ENCODE measurements at regions not wholly inside any gene's neighbourhood (a gene's known extent, or its start where the extent isn't known, plus 50 kb on each side); places are given as distances from the start of the nearest gene placed in this dataset.
"Not testable (repeated sequence)": the region's sequence is repeated elsewhere in the genome, so short reads cannot be mapped to it uniquely, and the experiment has no call there.

DNA sequence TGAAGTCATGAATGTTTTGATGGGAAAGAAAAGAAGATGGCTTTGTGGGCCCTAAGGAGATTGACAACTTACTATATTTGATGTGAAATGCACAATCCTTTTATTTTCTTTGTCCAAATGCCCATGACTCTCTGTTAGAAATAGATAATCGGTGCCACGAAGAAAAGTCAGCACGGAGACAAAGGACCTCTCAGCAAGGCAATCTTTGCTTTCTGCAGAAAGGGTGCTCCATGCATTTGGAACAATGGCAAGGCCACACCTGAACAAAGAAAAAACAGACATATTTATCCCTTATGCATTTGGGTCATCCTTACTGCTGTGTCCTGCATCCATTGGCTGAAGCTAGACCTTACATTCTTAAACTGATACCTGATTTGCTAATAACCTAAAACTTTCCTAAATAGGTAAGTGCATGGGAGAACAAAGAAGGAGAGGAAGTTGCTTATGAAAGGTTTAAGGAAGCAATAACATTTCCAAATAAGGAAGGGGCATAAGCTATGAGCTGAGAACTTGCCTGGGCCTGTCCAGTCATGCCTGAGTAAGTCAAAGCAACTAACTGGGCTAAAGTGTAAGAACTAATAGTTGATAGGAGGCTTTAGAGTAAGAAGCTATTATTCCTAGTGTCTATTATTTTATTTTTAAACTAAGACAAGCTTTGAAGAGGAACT lies 158.0 kb upstream of the LMNTD1 start:
- H3K36me3 Mint-ChIP-seq; H3K27ac Mint-ChIP-seq; ATAC-seq; H3K27me3 Mint-ChIP-seq; CTCF ChIA-PET; H3K4me3 Mint-ChIP-seq; H3K9me3 Mint-ChIP-seq (ENCODE audit: low read depth); DNase-seq; H3K4me1 Mint-ChIP-seq: not testable (repeated sequence)

- Mint-ChIP-seq H3K36me3 (peaks cover 4% of the 10 kb centered on the region), H3K27ac (no peak overlapping the region), H3K4me1 (peaks cover 7% of the 10 kb centered on the region), H3K4me3 (no peak overlapping the region), H3K27me3 (peaks cover 3% of the 10 kb centered on the region), H3K9me3 (ENCODE audit: low read depth) (no peaks in the 10 kb centered on the region)
- DNase-seq: no peak
- CTCF ChIA-PET: interaction anchor here (0.6 kb wide), 1 partner anchor 537 kb away, joined by 4 read pairs; no protein-coding TSS in a partner anchor
- ATAC-seq: no peak
Measured at GRCh38 chr12:25712169-25712568, 159.1 kb upstream of the LMNTD1 start.

- CTCF ChIA-PET: no interaction called here
- DNase-seq (no peak), ATAC-seq (no peak)
- peaks cover 4% of the 10 kb centered on the region for H3K36me3 Mint-ChIP-seq
- peaks cover 7% of the 10 kb centered on the region for H3K4me1 Mint-ChIP-seq
- H3K9me3 Mint-ChIP-seq (ENCODE audit: low read depth): no peaks in the 10 kb centered on the region
- no peak overlapping the region for H3K4me3 Mint-ChIP-seq
- no peak overlapping the region for H3K27ac Mint-ChIP-seq
- peaks cover 7% of the 10 kb centered on the region for H3K27me3 Mint-ChIP-seq
Measured at GRCh38 chr12:25713264-25713663, 160.2 kb upstream of the LMNTD1 start.

DNA sequence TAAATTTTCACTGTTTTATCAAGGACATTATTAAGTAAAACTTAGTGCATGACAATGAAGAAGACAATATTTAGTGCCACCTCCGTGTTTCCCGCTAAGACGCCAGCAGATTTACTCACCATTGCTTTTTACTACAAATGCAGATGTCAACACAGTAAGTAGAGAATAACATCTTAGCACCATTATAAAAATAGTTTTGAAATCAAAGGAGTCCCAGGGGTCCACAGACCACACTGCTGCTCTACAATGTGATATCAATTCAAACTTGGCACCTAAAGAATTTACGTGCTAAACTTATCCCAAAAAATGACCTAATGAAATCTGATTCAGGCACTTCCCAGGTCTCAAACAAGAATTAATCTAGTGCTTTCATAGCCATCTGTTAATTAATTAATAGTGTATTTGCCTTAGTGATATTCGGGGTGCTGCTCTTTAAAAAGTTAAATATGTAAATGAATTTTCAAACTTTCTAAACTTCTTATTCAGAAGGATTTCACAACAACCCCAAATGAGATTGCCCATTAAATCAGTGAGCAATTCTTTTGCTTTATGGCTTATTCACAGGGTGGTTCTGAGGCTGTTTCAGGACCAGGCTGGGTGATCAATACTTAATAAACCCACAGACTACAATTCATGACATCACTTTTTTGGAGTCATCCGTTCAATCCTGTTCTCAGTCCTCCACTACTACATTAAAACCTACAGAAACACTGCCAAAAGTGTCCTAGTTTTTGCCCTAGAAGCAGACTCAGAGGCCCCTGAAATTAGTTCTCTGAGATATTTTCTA lies 161.3 kb upstream of the LMNTD1 start:
- no peak overlapping the region for H3K4me3 Mint-ChIP-seq
- H3K27ac Mint-ChIP-seq: no peak overlapping the region
- CTCF ChIA-PET: no interaction called here
- H3K4me1 Mint-ChIP-seq: peaks cover 7% of the 10 kb centered on the region
- no peak for ATAC-seq
- DNase-seq: no peak
- H3K36me3 Mint-ChIP-seq: peaks cover 4% of the 10 kb centered on the region
- peaks cover 7% of the 10 kb centered on the region for H3K27me3 Mint-ChIP-seq
- H3K9me3 Mint-ChIP-seq (ENCODE audit: low read depth): no peaks in the 10 kb centered on the region

DNA sequence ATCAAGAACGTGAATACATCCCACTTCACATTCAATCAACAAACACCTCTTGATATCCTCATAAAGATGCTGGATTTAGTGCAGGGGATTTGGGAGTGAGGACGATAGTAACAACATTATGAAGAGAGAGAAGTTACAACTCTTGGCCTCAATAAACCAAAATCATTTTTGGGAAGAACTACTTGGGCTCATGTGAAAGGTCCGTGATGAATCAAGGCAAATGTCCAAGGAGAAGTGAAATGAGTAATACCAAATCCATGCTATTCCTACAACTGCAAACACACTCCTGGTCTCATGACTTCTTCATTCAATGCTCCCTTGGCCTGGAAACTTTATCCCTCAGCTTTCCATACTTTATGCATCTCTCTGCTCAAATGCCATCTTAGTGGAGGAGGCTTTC lies 162.0 kb upstream of the LMNTD1 start:
- CTCF ChIA-PET: no interaction called here
- no peaks in the 10 kb centered on the region for H3K9me3 Mint-ChIP-seq (ENCODE audit: low read depth)
- no peak for ATAC-seq

DNA sequence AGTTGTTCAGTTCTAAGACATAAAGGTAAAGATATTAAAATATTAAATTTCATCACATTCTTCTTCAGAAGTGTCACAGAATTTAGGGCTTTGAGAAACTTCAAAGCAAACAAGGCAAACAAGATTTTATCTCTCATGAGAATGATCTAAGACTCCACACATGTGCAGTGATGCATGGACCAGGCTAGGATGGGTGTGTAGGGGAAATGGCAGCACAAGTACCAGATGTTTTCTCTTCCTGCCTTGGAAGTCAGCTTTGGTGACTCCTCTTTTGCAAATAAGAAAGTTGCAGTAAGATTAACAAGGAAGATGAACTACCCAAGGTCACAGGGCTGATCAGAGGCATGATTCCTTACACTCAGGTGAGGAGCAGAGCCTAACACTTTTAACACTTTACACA lies 163.8 kb upstream of the LMNTD1 start:
- H3K36me3 Mint-ChIP-seq: no peaks in the 10 kb centered on the region
- H3K27ac Mint-ChIP-seq: no peak overlapping the region
- H3K4me1 Mint-ChIP-seq: peaks cover 7% of the 10 kb centered on the region
- ATAC-seq (no peak), DNase-seq (no peak)
- CTCF ChIA-PET: no interaction called here
- no peak overlapping the region for H3K4me3 Mint-ChIP-seq
- peaks cover 7% of the 10 kb centered on the region for H3K27me3 Mint-ChIP-seq
- no peaks in the 10 kb centered on the region for H3K9me3 Mint-ChIP-seq (ENCODE audit: low read depth)

More for the DNA sequence above, 162.0 kb upstream of the LMNTD1 start:
- H3K27ac Mint-ChIP-seq: no peak overlapping the region
- peaks cover 7% of the 10 kb centered on the region for H3K27me3 Mint-ChIP-seq
- H3K36me3 Mint-ChIP-seq: peaks cover 4% of the 10 kb centered on the region
- peaks cover 7% of the 10 kb centered on the region for H3K4me1 Mint-ChIP-seq
- H3K4me3 Mint-ChIP-seq: no peak overlapping the region
- no peak for DNase-seq

DNA sequence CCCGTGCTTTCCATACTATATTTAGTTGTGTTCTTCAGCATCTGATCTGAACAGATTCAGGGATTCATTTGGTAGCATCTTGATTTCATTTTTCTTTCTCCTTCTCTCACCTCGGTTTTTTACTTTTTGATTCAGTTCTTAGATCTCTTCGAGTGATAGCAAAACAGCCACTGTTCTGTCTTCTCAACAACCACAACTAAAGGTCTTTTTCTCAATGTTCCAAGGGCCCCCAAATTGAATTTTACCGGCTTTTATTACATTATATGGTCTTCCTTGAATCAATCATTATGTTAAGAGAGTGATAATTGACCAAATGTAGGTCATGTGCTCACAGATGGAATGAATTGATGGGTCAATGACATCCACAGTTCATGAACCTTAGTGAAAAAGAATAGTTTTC lies 164.5 kb upstream of the LMNTD1 start:
- no peak for ATAC-seq
- DNase-seq: no peak

GRCh38 chr12:25718081-25718731 lies 165.1 kb upstream of the LMNTD1 start:
- Mint-ChIP-seq H3K36me3 (no peaks in the 10 kb centered on the region), H3K4me1 (peaks cover under 1% of the 10 kb centered on the region)

More for the DNA sequence above, 164.5 kb upstream of the LMNTD1 start:
- CTCF ChIA-PET: no interaction called here
- Mint-ChIP-seq H3K27me3 (peaks cover 12% of the 10 kb centered on the region), H3K27ac (no peak overlapping the region), H3K4me1 (peaks cover 3% of the 10 kb centered on the region), H3K4me3 (no peak overlapping the region), H3K36me3 (no peaks in the 10 kb centered on the region), H3K9me3 (ENCODE audit: low read depth) (no peaks in the 10 kb centered on the region)

GRCh38 chr12:25719505-25719904 lies 166.4 kb upstream of the LMNTD1 start:
- DNase-seq (no peak), ATAC-seq (no peak)
- no peaks in the 10 kb centered on the region for H3K9me3 Mint-ChIP-seq (ENCODE audit: low read depth)
- H3K27me3 Mint-ChIP-seq: peaks cover 12% of the 10 kb centered on the region
- CTCF ChIA-PET: no interaction called here
- no peaks in the 10 kb centered on the region for H3K36me3 Mint-ChIP-seq
- no peak overlapping the region for H3K27ac Mint-ChIP-seq
- no peaks in the 10 kb centered on the region for H3K4me1 Mint-ChIP-seq
- H3K4me3 Mint-ChIP-seq: no peak overlapping the region

More at GRCh38 chr12:25718081-25718731, 165.1 kb upstream of the LMNTD1 start:
- H3K27ac Mint-ChIP-seq: no peak overlapping the region
- H3K4me3 Mint-ChIP-seq: no peak overlapping the region
- no peak for ATAC-seq
- CTCF ChIA-PET: no interaction called here
- H3K9me3 Mint-ChIP-seq (ENCODE audit: low read depth): no peaks in the 10 kb centered on the region
- DNase-seq: no peak
- peaks cover 12% of the 10 kb centered on the region for H3K27me3 Mint-ChIP-seq

DNA sequence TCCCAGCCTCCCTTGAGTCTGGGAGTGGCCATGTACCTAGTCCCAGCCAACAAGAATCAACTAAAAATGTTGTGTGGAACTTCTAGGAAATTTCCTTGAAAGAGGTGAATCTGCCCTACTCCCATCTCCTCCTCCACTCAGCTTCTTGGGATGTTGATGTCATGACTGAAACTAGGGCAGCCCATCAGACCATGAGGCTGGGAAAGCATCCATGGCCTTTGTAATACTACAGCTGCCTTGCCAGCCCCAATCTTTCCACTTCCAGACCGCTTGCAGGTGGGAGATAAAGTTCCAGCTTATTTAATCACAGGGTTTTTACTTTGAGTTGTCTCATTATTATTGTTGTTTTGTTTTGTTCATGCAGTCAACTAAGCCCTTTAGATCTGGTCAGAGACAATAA lies 170.3 kb upstream of the LMNTD1 start:
- Mint-ChIP-seq H3K27me3 (peaks cover 5% of the 10 kb centered on the region), H3K27ac (no peak overlapping the region), H3K36me3 (no peaks in the 10 kb centered on the region), H3K4me3 (no peak overlapping the region), H3K9me3 (ENCODE audit: low read depth) (no peaks in the 10 kb centered on the region), H3K4me1 (no peaks in the 10 kb centered on the region)
- DNase-seq (no peak), ATAC-seq (no peak)
- CTCF ChIA-PET: no interaction called here

DNA sequence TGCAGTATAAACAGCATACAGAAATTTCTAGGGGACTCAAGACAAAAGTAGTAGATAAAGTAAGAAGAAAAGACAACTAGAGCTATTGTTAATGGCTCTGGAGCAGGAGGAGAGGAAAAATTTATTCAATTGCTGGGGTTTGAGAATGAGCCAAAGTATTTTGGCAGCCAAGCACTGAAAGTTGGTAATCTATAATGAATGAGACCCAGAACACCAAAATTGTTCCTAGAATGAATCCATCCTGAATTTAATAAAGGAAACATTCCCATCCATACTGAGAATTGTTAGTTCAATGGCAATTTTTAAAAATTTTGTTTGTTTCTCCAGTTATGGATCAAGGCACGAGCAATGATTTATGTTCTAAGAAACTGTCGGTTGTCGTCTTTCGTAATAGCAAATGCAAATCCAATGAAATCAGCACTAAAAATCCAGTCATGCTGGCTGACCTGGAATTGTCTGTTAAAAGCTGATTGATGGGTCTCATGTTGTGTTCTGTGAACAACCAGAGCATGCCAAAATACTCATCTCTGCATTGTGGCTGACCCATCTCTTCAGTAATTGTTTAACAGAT lies 170.9 kb upstream of the LMNTD1 start:
- Mint-ChIP-seq H3K4me3 (no peak overlapping the region), H3K36me3 (no peaks in the 10 kb centered on the region), H3K27ac (no peak overlapping the region), H3K9me3 (ENCODE audit: low read depth) (no peaks in the 10 kb centered on the region), H3K27me3 (peaks cover 5% of the 10 kb centered on the region), H3K4me1 (no peaks in the 10 kb centered on the region)
- no peak for ATAC-seq
- DNase-seq: no peak
- CTCF ChIA-PET: no interaction called here

DNA sequence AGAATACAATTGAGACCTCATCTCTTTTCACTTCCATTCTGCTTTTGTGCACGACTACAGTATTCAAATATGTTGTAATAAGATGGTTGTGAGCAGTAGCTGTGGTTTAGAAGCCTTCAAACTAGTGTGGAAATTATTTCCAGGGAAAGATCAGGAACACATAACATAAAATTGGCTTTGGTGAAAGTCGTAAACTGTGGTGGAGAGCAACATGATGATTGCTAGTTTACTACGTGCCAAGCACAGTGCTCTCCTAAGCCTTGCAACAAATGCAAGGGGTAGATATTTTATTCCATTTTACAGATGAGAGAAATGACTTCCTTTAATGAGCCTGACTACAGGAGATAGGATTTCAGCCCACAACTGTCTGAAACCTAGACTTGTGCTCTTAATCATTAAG lies 172.4 kb upstream of the LMNTD1 start:
- H3K9me3 Mint-ChIP-seq (ENCODE audit: low read depth): no peaks in the 10 kb centered on the region
- H3K27me3 Mint-ChIP-seq: peaks cover 5% of the 10 kb centered on the region
- H3K27ac Mint-ChIP-seq: no peak overlapping the region
- ATAC-seq (no peak), DNase-seq (no peak)
- H3K4me3 Mint-ChIP-seq: no peak overlapping the region
- H3K36me3 Mint-ChIP-seq: no peaks in the 10 kb centered on the region
- H3K4me1 Mint-ChIP-seq: no peaks in the 10 kb centered on the region
- CTCF ChIA-PET: no interaction called here

- Mint-ChIP-seq H3K27me3 (peaks cover 5% of the 10 kb centered on the region), H3K4me3 (no peak overlapping the region), H3K36me3 (no peaks in the 10 kb centered on the region), H3K27ac (no peak overlapping the region), H3K9me3 (ENCODE audit: low read depth) (no peaks in the 10 kb centered on the region), H3K4me1 (no peaks in the 10 kb centered on the region)
- CTCF ChIA-PET: no interaction called here
- DNase-seq (no peak), ATAC-seq (no peak)
Measured at GRCh38 chr12:25725931-25726330, 172.8 kb upstream of the LMNTD1 start.

Data from activated CD8-positive, alpha-beta memory T cell treated with anti-CD3 and anti-CD28 coated beads, Interleukin-2, amount 10 ng/mL, durations not matched to agents 7 days and 5 days (primary cell).